Fibroblast of lung (primary cell): ENCODE measurements at regions not wholly inside any gene's neighbourhood (a gene's known extent, or its start where the extent isn't known, plus 50 kb on each side); places are given as distances from the start of the nearest gene placed in this dataset.

Experiments
- DNase-seq, 2 donors: peaks; one replicate each; pipeline versions ENCODE4 v3.0.0 to v3.0.0-alpha.2; 2010; ENCODE audit warnings: low read depth in 2 of 2
- H2AFZ ChIP-seq: 2 replicates; pipeline ENCODE4 v1.5.1; 2012; ENCODE audit warnings: low read length, control low read depth, inconsistent platforms
- H3K27ac ChIP-seq: 2 replicates; pipeline ENCODE4 v1.5.1; 2011; ENCODE audit warnings: low read length, control low read depth; ENCODE audit not compliant: insufficient read depth
- H3K27me3 ChIP-seq: 2 replicates; pipeline ENCODE4 v1.5.1; 2011; ENCODE audit warnings: mild to moderate bottlenecking, low read length; ENCODE audit not compliant: control insufficient read depth, insufficient read depth
- H3K36me3 ChIP-seq: 2 replicates; pipeline ENCODE4 v1.5.1; 2011; ENCODE audit warnings: low read length; ENCODE audit not compliant: control insufficient read depth, insufficient read depth
- H3K4me1 ChIP-seq: 2 replicates; pipeline ENCODE4 v1.5.1; 2011; ENCODE audit warnings: low read length; ENCODE audit not compliant: control insufficient read depth, insufficient read depth; ENCODE audit errors: extremely low read depth
- H3K4me2 ChIP-seq: 2 replicates; pipeline ENCODE4 v1.5.1; 2011; ENCODE audit warnings: low read length, control low read depth; ENCODE audit not compliant: insufficient read depth; ENCODE audit errors: extremely low read depth
- H3K4me3 ChIP-seq, 4 experiments: fragments of 200-600 bp in 1 of 4; sonication (generic) in 1 of 4; replicated peaks in 1 of 4; 2 replicates each; pipeline ENCODE4 v1.5.1; 2011 to 2016; ENCODE audit warnings: low read length in 4 of 4, low read depth in 3 of 4, mild to moderate bottlenecking in 3 of 4, control low read depth in 2 of 4, inconsistent platforms in 1 of 4, mixed read lengths in 1 of 4; ENCODE audit not compliant: insufficient read depth in 1 of 4; ENCODE audit errors: control extremely low read depth in 1 of 4
- H3K79me2 ChIP-seq: 2 replicates; pipeline ENCODE4 v1.5.1; 2012; ENCODE audit warnings: mild to moderate bottlenecking, low read length, inconsistent platforms; ENCODE audit not compliant: control insufficient read depth, insufficient read depth
- H3K9ac ChIP-seq: 2 replicates; pipeline ENCODE4 v1.5.1; 2011; ENCODE audit warnings: mild to moderate bottlenecking, low read length, control low read depth; ENCODE audit not compliant: insufficient read depth
- H3K9me3 ChIP-seq: 2 replicates; pipeline ENCODE4 v1.5.1; 2012; ENCODE audit warnings: low read depth, low read length; ENCODE audit not compliant: control insufficient read depth, insufficient read depth
- H4K20me1 ChIP-seq: 2 replicates; pipeline ENCODE4 v1.5.1; 2011; ENCODE audit warnings: low read length; ENCODE audit not compliant: control insufficient read depth, insufficient read depth; ENCODE audit errors: extremely low read depth
- EZH2 ChIP-seq: IDR thresholded peaks from 2 replicates; pipeline ENCODE4 v1.5.1; 2012; ENCODE audit warnings: low read length, control low read depth, mild to moderate bottlenecking; ENCODE audit errors: missing control alignments
- TF ChIP-seq, protein P1 (sequence below), 2 donors: IDR thresholded peaks in 1 of 2; conservative IDR thresholded peaks in 1 of 2; 1 replicate in 1 of 2; 2 replicates in 1 of 2; pipeline ENCODE4 v1.5.1; 2011 to 2012; ENCODE audit warnings: low read length in 2 of 2, control low read depth in 1 of 2, inconsistent platforms in 1 of 2, low read depth in 1 of 2, mild to moderate bottlenecking in 1 of 2

DNA sequence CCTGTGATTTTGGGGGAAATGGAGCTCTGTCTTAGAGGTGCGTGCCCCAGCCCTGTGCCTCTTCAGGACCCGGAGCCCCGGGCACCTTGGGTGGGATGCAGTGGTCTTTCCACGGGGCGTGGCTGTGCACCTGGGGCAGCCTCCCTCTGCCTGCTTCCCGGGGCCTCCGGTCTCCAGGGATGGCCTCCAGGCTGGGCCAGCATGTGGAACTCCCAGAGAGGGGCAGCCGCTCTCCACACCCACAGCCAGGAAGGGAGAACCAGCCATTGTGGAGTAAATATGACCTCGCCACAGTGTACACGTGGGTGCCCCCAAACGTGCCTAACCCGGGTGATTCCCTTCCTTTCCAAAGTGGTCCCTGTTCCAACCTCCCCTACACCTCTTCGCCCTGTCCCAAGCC lies 52.6 kb downstream of the JAKMIP3 start:
- H3K4me1 ChIP-seq = no peaks in the 10 kb centered on the region
- H3K27ac ChIP-seq = no peak overlapping the region
- no peak overlapping the region for H3K9ac ChIP-seq
- no peaks in the 10 kb centered on the region for H3K36me3 ChIP-seq
- H3K79me2 ChIP-seq = no peaks in the 10 kb centered on the region
- TF ChIP-seq, protein P1, sequence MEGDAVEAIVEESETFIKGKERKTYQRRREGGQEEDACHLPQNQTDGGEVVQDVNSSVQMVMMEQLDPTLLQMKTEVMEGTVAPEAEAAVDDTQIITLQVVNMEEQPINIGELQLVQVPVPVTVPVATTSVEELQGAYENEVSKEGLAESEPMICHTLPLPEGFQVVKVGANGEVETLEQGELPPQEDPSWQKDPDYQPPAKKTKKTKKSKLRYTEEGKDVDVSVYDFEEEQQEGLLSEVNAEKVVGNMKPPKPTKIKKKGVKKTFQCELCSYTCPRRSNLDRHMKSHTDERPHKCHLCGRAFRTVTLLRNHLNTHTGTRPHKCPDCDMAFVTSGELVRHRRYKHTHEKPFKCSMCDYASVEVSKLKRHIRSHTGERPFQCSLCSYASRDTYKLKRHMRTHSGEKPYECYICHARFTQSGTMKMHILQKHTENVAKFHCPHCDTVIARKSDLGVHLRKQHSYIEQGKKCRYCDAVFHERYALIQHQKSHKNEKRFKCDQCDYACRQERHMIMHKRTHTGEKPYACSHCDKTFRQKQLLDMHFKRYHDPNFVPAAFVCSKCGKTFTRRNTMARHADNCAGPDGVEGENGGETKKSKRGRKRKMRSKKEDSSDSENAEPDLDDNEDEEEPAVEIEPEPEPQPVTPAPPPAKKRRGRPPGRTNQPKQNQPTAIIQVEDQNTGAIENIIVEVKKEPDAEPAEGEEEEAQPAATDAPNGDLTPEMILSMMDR (conservative IDR thresholded peaks at IDR 0.05 in 1 of 2, IDR thresholded peaks at IDR 0.05 in 1 of 2; ENCODE audit: low read depth in 1 of 2, low read length in 2 of 2) = no peak
- TF ChIP-seq EZH2 = no peak
- no peak for DNase-seq
- no peaks in the 10 kb centered on the region for H4K20me1 ChIP-seq
- H3K4me2 ChIP-seq = no peak overlapping the region
- H3K27me3 ChIP-seq = no peaks in the 10 kb centered on the region
- H3K4me3 ChIP-seq = no peak overlapping the region
- no peak overlapping the region for H2AFZ ChIP-seq
- H3K9me3 ChIP-seq = no peaks in the 10 kb centered on the region

GRCh38 chr10:132120200-132120599 lies 54.5 kb downstream of the JAKMIP3 start:
- Histone ChIP-seq H3K79me2 (no peaks in the 10 kb centered on the region), H3K4me2 (no peak overlapping the region), H3K36me3 (no peaks in the 10 kb centered on the region), H3K4me1 (no peaks in the 10 kb centered on the region), H2AFZ (no peak overlapping the region), H4K20me1 (no peaks in the 10 kb centered on the region), H3K9me3 (no peaks in the 10 kb centered on the region), H3K27me3 (no peaks in the 10 kb centered on the region), H3K27ac (no peak overlapping the region), H3K4me3 (no peak overlapping the region), H3K9ac (no peak overlapping the region)
- TF ChIP-seq, protein P1 (conservative IDR thresholded peaks at IDR 0.05 in 1 of 2, IDR thresholded peaks at IDR 0.05 in 1 of 2; ENCODE audit: low read depth in 1 of 2, low read length in 2 of 2) = no peak
- TF ChIP-seq EZH2 = no peak
- no peak for DNase-seq

DNA sequence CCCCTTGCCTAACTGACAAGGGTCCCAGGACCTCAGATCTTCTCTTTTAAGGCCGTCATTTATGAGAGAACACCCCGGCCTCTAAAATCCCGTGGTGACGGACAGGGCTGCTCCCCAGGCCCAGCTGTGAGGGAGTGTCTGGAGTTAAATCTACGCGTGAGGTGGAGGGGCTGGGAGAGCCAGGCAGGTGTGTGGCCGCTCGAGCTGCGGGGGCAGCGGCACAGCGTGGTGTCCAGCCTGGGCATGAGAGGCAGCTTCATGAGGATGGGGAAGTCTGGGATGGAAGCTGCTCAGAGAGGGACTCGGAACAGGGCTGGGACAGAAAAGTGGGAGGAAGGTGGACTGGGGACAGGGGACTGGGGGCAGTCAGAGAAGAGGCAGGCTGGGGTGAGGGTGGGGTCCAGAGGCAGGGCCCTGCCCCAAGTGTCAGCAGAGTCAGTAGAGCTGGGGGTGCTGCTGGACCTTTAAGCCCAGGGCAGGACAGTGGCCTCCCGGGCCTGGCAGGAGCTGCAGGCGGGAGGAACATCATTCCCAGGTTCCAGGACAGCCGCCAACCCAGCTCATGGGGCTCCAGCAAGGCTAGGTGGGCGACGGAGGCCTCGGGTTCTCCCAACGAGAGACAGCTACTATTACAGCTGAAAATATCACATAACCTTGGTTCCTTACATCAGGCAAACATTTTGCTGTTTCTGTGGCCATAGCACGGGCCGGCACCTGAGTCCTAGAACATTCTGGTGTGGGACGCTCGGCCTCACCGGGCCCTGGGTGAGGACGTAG lies 55.2 kb downstream of the JAKMIP3 start:
- Histone ChIP-seq H3K27me3 (no peaks in the 10 kb centered on the region), H2AFZ (no peak overlapping the region), H3K4me1 (no peaks in the 10 kb centered on the region), H4K20me1 (no peaks in the 10 kb centered on the region), H3K79me2 (no peaks in the 10 kb centered on the region), H3K27ac (no peak overlapping the region), H3K4me2 (no peak overlapping the region), H3K9ac (no peak overlapping the region), H3K4me3 (no peak overlapping the region), H3K36me3 (no peaks in the 10 kb centered on the region), H3K9me3 (no peaks in the 10 kb centered on the region)
- DNase-seq = no peak
- TF ChIP-seq, protein P1 (conservative IDR thresholded peaks at IDR 0.05 in 1 of 2, IDR thresholded peaks at IDR 0.05 in 1 of 2; ENCODE audit: low read depth in 1 of 2, low read length in 2 of 2) = no peak
- no peak for TF ChIP-seq EZH2
